ENCODE measurements at regions not wholly inside any gene's neighbourhood (a gene's known extent, or its start where the extent isn't known, plus 50 kb on each side); places are given as distances from the start of the nearest gene placed in this dataset.

DNA sequence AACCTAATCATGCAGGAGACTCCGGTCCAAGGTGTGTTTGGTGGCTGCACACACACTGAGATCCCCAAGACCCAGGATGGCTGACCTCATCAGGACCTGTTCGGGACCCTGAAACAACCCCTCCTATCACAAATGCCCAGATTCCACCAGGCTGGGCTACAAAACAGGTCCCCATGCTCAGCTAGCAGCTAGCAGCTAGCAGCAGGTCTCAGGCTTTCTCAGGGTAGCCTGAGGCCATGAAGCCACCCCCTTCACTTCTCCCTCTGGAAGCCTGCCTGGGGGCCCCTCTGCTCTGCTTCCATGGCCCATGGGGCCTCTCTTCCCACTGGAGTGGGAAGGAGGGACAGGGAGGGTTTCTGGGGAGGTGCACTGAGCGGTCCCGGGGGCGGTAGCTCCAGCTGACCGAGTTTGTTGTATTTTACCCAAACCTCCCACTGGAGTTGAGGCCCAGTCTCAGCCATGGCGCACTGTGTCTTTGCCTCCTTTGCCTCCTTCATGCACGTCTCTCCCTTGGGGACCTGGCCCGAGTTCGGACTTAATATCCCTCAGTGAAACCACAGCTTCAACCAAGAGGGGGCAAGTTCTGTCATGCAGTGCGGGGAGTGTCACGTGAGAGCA is 95.1 kb upstream of the GPR26 start:
- no peak for TF ChIP-seq GATA2 (IDR thresholded peaks at IDR 0.05; ENCODE audit: low read depth, low read length)
- no peak for TF ChIP-seq GATA3 (IDR thresholded peaks at IDR 0.05; ENCODE audit: low read depth, low read length)
